Loucy (cell line): ENCODE measurements at regions not wholly inside any gene's neighbourhood (a gene's known extent, or its start where the extent isn't known, plus 50 kb on each side); places are given as distances from the start of the nearest gene placed in this dataset.

Experiments used
- H2AFZ ChIP-seq: fragments of 200-600 bp; sonication (generic); 2 replicates; pipeline ENCODE4 v1.6.0; 2016; ENCODE audit warnings: antibody characterized with exemption, mild to moderate bottlenecking, low read length, moderate library complexity
- H3F3A ChIP-seq: fragments of 200-600 bp; 2 replicates; pipeline ENCODE4 v1.6.0; 2016; ENCODE audit warnings: antibody characterized with exemption, low read depth, mild to moderate bottlenecking
- H3K27me3 ChIP-seq: fragments of 200-600 bp; sonication (generic); 2 replicates; pipeline ENCODE4 v1.6.1; 2014; ENCODE audit warnings: low read length, mild to moderate bottlenecking; ENCODE audit not compliant: insufficient read depth, poor library complexity, severe bottlenecking
- H3K36me3 ChIP-seq: fragments of 200-600 bp; sonication (generic); 2 replicates; pipeline ENCODE4 v1.6.1; 2016; ENCODE audit warnings: low read length; ENCODE audit not compliant: insufficient read depth
- H3K4me1 ChIP-seq: fragments of 200-600 bp; sonication (generic); 2 replicates; pipeline ENCODE4 v1.5.1; 2014; ENCODE audit warnings: low read length, mild to moderate bottlenecking; ENCODE audit not compliant: insufficient read depth, poor library complexity, severe bottlenecking
- H3K4me2 ChIP-seq: fragments of 200-600 bp; sonication (generic); 2 replicates; pipeline ENCODE4 v1.6.0; 2014; ENCODE audit warnings: antibody characterized with exemption, low read length, low read depth, mild to moderate bottlenecking; ENCODE audit not compliant: poor library complexity, severe bottlenecking
- H3K4me3 ChIP-seq: fragments of 200-600 bp; sonication (generic); 2 replicates; pipeline ENCODE4 v1.5.1; 2014; ENCODE audit warnings: low read length, mild to moderate bottlenecking, mixed read lengths; ENCODE audit not compliant: poor library complexity, severe bottlenecking
- H3K79me2 ChIP-seq: fragments of 200-600 bp; sonication (generic); 2 replicates; pipeline ENCODE4 v1.6.1; 2014; ENCODE audit warnings: low read length; ENCODE audit not compliant: insufficient read depth
- H3K9ac ChIP-seq: fragments of 200-600 bp; sonication (generic); 2 replicates; pipeline ENCODE4 v1.6.0; 2014; ENCODE audit warnings: mild to moderate bottlenecking, low read depth, low read length, moderate library complexity; ENCODE audit not compliant: poor library complexity, severe bottlenecking
- H3K9me2 ChIP-seq: fragments of 200-600 bp; sonication (generic); replicated peaks from 2 replicates; pipeline ENCODE4 v1.6.1; 2016; ENCODE audit warnings: low read depth, low read length, mixed read lengths
- H3K9me3 ChIP-seq: fragments of 200-600 bp; sonication (generic); 2 replicates; pipeline ENCODE4 v1.6.1; 2014; ENCODE audit warnings: mild to moderate bottlenecking, antibody characterized with exemption, low read length, low read depth; ENCODE audit not compliant: insufficient read depth
- H4K20me1 ChIP-seq: fragments of 200-600 bp; sonication (generic); 2 replicates; pipeline ENCODE4 v1.6.0; 2014; ENCODE audit warnings: antibody characterized with exemption, low read length, mild to moderate bottlenecking; ENCODE audit not compliant: insufficient read depth, poor library complexity, severe bottlenecking
- EZH2phosphoT487 ChIP-seq: fragments of 200-600 bp; IDR thresholded peaks from 2 replicates; pipeline ENCODE4 v1.6.1; 2018; ENCODE audit warnings: antibody characterized with exemption, mild to moderate bottlenecking, moderate library complexity, borderline replicate concordance
- TF ChIP-seq, protein P1 (sequence below): fragments of 200-600 bp; sonication (generic); conservative IDR thresholded peaks from 2 replicates; pipeline ENCODE4 v1.5.1; 2014; ENCODE audit warnings: mild to moderate bottlenecking, antibody characterized with exemption, low read length

DNA sequence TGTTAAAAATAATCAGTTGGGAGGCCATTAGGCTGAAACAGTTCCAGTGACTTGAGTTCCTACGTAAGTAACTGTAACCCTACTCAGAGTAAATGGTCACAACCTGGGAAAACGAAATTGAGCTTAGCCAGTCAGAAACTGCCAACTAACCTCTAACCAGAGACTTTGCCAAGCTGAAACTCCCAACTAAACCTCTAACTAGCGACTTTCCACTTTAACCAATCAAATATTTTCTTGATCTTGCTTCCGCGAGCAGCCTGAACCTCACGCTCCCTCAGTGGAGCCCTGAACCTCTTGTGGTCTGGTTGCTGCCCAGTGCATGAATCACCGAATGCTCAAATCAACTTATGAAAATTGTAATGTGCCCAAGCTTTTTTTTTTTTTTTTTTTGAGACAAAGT is 156.2 kb downstream of the MED10 start:
- TF ChIP-seq, protein P1, sequence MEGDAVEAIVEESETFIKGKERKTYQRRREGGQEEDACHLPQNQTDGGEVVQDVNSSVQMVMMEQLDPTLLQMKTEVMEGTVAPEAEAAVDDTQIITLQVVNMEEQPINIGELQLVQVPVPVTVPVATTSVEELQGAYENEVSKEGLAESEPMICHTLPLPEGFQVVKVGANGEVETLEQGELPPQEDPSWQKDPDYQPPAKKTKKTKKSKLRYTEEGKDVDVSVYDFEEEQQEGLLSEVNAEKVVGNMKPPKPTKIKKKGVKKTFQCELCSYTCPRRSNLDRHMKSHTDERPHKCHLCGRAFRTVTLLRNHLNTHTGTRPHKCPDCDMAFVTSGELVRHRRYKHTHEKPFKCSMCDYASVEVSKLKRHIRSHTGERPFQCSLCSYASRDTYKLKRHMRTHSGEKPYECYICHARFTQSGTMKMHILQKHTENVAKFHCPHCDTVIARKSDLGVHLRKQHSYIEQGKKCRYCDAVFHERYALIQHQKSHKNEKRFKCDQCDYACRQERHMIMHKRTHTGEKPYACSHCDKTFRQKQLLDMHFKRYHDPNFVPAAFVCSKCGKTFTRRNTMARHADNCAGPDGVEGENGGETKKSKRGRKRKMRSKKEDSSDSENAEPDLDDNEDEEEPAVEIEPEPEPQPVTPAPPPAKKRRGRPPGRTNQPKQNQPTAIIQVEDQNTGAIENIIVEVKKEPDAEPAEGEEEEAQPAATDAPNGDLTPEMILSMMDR = no peak
- TF ChIP-seq EZH2phosphoT487 = no peak
- no peak overlapping the region for H3K9ac ChIP-seq
- peaks cover 10% of the 10 kb centered on the region; the same call in 1 of the 2 replicates for H3K9me3 ChIP-seq
- no peaks in the 10 kb centered on the region for H4K20me1 ChIP-seq
- no peaks in the 10 kb centered on the region for H3K79me2 ChIP-seq
- H3K4me3 ChIP-seq = no peak overlapping the region
- no peaks in the 10 kb centered on the region for H3K9me2 ChIP-seq
- H3K4me1 ChIP-seq = no peaks in the 10 kb centered on the region
- H3K27me3 ChIP-seq = no peaks in the 10 kb centered on the region
- H3K4me2 ChIP-seq = no peak overlapping the region
- no peak overlapping the region for H2AFZ ChIP-seq
- H3K36me3 ChIP-seq = no peaks in the 10 kb centered on the region
- H3F3A ChIP-seq = no peaks in the 10 kb centered on the region

DNA sequence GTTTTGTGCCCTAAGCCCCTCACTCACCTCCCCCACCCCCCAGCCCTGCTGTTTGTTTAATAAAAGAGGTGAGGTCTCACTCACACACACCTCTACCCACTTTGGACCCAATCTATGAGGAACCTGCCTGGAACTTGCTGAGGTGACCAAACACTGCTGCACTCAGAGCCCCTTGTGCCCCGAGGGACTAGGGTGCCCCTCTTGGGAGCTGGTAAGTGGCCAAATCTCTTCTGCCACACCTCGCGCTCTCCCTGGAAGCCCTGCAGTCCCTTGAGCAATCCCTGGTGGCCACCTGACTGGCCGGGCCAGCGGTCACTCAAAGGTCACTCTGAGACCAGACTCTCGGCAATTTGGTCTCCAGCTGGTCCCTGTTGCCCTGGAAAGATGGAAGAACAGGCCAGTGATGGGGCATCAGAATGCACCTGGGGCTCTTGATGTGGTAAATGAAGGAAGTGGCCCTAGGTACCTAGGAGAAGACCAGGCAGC is 157.2 kb downstream of the MED10 start:
- Histone ChIP-seq H3K4me2 (no peak overlapping the region), H3K4me3 (no peak overlapping the region), H3K27me3 (no peaks in the 10 kb centered on the region), H3K4me1 (no peaks in the 10 kb centered on the region), H3K9me3 (peaks cover 16% of the 10 kb centered on the region; the same call in 1 of the 2 replicates), H3F3A (no peaks in the 10 kb centered on the region), H3K36me3 (no peaks in the 10 kb centered on the region), H2AFZ (no peak overlapping the region), H4K20me1 (no peaks in the 10 kb centered on the region), H3K9ac (no peak overlapping the region), H3K9me2 (no peaks in the 10 kb centered on the region), H3K79me2 (no peaks in the 10 kb centered on the region)
- no peak for TF ChIP-seq EZH2phosphoT487
- TF ChIP-seq, protein P1 = no peak

DNA sequence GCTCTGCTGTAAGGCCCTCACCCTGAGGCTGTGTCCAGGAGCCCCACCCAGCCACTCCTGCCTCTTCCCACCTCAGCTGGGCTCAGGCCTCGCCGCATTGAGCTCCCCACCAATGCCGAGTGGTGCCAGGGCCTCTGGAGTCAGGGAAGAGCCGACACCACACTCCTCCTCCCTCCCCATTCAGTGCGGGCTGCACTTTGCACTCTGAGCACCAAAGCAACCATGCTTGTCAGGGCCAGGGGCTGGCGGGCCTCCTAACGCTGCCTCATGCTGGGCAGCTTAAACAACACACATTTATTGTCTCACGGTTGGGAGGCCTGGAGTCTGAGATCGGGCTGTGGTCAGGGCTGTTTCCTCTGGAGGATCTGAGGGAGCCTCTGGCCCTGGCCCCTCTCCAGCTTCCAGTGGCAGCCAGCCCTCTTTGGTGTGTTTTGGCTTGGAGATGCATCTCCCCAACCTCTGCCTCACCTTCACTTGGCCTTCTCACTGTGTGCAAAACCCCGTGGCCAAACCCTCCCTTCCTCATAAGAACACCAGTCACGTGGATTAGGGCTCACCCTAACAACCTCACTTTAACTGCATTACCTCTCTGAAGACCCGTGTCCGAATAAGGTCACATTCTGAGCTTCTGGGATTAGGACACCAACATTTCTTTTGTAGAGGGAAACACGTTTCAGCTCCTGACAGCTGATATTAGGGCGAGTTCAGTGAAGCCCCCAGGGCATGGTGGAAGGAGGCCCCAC is 157.8 kb downstream of the MED10 start:
- Histone ChIP-seq H3F3A (no peaks in the 10 kb centered on the region), H3K4me3 (no peak overlapping the region), H3K9me3 (peaks cover 18% of the 10 kb centered on the region; the same call in 1 of the 2 replicates), H2AFZ (no peak overlapping the region), H3K27me3 (no peaks in the 10 kb centered on the region), H3K4me1 (no peaks in the 10 kb centered on the region), H3K9ac (no peak overlapping the region), H3K9me2 (no peaks in the 10 kb centered on the region), H3K79me2 (no peaks in the 10 kb centered on the region), H3K4me2 (no peak overlapping the region), H3K36me3 (no peaks in the 10 kb centered on the region), H4K20me1 (no peaks in the 10 kb centered on the region)
- TF ChIP-seq EZH2phosphoT487 = no peak
- TF ChIP-seq, protein P1 = no peak
